NCI-H2107 treated with DMSO at 0.1 percent for 48 hours (cell line): ENCODE measurements at regions not wholly inside any gene's neighbourhood (a gene's known extent, or its start where the extent isn't known, plus 50 kb on each side); places are given as distances from the start of the nearest gene placed in this dataset.

Experiments
- DNase-seq: peaks from one replicate; lab custom pipeline; 2025; ENCODE audit not compliant: unreplicated experiment; lab: John Stamatoyannopoulos, UW

DNA sequence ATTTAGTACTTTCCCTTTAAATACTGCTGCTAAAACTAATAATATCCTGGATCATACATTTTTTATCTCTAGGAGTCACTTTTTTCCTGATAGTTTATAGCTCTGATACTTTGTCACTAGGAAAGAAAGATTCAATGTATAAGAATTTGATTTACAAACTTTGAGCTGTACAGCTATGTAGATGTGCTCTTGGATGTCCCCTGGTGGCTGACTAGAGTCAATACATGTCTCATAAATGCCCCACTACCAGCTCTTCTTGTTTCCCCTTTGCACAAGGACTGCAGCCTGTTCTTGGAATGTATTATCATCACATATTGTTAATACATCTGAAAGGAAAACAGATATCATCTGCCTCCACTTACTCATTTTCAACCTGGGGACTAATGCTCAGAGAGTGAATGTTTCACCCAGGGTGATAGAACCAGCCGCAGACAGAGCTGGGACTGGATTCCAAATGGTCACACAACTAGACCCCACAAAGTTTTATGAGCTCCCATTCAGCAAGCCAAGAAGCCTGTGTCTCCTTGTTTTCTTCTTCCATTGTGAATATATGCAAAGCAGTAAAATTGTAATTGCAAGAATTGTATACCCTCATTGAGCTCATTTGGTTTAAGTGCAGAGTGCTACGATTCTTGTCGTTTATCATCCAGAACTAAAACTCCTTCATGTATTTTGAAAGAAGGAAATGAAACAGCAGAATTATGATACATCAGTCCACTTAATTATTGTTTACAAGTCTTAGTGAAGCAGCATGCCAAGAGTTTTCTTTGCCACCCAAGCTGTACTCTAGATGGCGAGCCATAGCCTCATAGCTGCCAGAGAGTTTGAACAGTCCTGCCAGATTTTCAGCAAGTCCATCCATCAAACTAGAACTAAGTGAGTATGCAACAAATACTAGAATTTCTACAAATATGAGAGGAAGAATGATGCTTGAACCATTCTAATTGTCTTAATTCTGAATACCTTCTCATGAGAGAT lies 261.6 kb upstream of the LMCD1 start:
- no peak for DNase-seq

DNA sequence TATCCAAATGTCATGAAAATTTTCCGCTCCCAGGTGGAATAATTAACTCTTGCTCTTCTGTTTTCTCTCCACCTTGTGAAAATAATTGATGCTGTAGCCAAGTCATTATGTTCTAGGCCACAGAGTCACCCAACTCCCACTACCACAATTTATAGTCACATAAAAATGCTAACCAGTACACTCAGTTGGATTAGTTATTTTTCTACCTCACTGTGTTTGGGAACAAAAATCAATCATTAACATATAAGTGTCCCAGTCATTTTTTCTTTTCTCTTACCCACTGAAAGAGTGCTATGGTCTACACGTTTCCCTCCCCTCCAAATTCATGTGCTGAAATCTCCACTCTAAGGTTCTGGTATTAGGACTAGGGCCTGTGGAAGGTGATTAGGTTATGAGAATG lies 255.6 kb upstream of the LMCD1 start:
- DNase-seq: no peak

DNA sequence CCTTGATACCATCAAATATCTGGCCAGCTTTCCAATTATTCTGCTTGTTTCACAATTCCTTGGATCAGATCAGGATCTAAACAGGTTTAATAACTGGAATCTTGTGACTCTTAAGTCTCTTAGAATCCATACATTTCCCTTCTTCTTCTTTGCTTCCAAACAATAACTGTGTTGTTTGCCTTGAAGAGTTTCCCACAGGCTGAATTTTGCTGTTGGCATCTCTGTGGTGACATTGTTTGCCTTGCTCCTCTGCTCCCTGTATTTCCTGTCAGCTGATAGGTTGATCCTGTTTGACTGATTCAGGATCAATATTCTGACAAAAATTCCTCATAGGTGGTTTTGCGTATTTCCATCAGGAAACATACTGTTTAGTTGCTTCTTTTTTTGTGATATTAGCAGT lies 248.4 kb upstream of the LMCD1 start:
- no peak for DNase-seq

DNA sequence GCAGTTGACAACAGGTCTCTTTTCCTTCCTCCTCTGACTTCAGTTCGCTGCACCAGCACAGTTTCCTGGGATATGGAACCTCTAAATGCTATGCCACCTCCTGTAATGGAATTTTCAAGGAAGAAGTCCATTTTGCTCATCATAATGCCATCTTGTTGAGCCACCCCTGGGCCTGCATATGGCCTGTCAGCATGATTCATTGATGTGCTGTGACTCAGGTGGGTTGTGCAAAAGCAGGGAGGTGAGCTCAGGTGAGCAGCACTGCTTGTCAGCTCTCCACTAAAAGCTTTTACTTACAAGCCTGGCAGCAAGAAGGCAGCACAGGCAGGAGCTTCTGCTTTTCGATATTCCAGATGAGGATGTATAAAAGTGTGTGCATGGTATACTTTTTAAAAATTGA lies 247.1 kb upstream of the LMCD1 start:
- no peak for DNase-seq

DNA sequence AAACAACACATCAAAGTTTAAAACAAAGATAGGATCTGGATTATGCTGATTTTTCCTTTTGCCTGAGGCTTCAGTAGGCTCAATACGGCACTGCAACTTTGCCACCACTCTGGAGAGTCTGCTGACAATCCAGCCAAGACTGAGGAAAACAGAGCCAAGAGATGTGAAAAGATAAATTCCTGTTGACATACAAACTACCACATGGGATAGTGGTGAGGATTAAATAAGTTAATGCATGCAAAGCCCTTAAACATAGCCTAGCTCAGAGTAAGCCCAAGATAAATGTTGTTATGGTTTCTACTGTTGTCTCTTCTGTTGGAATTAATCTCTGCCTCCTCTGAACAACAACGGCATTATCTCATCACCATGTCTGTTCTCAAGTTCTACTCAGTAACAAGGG lies 245.9 kb upstream of the LMCD1 start:
- DNase-seq: no peak

DNA sequence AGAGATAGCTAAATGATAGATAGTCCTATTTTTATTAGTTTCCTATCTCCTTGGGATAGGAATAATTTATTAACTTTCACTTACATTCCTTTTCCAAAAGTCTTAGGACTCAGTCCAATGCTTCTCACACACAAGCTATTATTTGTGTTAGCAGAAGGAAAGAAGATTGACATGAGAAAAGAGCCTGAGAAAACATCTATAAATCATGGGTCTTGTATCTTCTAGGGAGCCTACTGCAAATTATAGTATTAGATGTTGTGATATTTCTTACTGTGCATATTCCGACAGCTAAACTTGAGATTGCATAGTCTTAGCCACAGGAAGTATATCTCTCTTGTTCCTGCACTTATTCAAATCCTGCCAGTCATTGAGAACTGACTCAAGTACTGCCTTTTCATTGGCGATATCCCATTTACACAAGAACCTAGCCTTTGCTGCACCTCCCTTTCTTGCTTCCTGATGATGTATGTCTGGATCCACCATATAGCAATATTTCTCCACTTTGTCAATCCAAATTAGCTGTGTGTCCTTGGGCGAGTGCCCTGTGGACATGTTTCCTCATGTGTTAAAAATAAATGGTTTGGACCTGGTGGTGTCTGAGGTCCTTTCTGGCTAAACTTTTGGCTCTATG lies 245.1 kb upstream of the LMCD1 start:
- no peak for DNase-seq

DNA sequence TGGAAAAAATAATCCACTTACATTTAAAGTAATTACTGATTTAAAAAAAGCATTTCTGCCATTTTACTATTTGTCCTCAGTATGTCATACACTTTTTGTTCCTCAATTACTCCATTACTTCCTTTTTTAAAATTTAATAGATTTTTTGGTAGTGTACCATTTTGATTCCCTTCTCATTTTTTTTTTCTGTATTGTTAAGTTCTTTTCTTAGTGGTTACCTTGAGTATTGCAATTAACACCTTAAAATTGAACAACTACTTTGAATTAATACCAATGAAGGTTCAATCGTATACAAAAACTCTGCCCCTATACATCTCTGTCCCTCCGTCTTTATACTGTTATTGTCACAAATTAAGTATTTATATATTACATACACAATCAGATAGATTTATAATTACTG lies 240.6 kb upstream of the LMCD1 start:
- no peak for DNase-seq

DNA sequence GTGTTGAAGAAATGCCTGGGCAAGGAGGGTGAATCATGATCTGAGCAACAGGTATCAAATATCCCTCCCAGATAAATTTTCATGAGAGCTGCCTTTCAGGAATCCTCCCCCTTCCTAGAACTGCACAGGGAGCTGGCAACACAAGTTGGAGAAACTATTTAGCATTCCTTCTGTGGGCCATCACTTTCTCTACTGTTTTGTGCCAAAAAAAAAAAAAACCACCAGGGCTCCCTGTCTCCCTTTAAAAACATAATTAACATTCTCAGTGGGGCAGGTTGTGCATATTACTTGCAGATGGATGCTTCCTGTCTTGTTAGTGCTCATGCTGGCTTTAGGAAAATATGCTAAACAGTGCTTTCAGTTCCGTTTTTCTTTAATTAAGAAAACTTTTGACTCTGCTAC lies 234.9 kb upstream of the LMCD1 start:
- DNase-seq: no peak

DNA sequence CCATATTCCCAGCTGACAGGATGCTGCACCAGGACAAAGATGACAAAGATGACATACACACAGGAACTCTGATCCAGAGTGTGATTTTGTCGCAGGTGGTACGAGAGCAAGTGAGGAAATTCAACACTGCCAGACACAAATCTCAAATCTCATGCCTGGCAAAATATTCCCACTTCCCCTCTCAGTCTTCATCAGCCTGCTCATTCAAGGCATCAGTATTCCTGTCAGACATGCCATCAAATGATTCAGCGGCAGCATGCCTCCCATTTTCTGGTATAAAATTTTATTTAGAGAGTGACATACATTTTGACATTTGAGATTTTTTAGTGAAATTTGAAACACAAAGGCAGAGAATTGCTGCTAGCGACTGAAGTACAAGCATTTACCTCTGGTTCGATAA lies 228.1 kb upstream of the LMCD1 start:
- DNase-seq: no peak

DNA sequence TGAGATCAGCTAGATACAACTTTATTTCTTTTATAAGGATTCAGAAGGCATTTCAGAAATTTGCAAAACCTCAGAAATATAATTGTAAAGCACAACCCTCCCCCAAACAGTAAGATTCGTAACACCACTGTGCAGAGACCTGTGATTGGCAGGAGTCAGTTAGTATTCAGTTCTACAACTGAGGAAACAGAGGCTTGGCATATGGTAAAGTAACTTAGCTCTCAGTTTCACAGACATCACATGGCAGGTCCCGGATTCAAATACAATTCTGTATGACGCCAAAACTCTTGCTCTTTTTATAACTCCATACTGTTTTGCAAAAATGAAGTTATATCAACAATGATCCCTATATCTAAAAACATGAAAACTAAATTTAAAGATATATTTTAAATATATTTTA lies 225.6 kb upstream of the LMCD1 start:
- DNase-seq: no peak

DNA sequence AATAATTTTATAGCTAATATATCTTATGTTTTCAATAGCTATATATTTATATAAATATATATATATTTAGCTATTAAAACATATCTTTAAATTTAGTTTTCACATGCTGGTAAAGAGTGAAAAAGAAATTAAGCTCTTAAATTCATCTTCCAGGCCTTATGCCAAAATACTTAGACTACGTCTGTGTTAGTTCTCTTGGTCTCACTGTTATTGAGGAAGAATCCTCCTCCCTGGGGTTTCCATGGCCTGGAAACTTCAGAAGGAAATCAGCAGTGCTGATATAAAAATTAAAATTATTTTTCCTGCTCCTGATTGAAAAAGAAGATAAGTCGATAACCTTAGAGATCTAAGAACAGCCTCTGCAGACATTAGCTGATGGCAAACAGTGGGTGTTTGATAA lies 225.1 kb upstream of the LMCD1 start:
- DNase-seq: no peak

DNA sequence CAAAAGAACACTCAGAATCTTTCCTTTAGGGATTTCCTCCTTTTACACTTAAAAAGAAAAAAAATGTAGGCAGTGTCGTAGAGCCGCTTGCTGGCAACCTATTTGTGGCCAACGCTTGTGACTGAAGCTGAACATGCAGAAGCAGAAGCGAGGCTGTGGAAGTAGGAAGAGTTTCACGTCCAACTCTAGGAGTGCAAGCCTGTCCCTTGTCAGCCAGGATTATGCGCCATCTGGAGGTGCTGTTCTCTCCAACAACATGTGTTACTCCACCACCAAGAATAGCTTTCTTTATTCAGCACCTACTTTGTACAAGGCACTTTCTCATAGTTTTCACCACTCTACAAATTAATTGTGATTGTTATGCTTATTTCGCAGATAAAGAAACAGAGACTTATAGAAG lies 223.2 kb upstream of the LMCD1 start:
- no peak for DNase-seq

DNA sequence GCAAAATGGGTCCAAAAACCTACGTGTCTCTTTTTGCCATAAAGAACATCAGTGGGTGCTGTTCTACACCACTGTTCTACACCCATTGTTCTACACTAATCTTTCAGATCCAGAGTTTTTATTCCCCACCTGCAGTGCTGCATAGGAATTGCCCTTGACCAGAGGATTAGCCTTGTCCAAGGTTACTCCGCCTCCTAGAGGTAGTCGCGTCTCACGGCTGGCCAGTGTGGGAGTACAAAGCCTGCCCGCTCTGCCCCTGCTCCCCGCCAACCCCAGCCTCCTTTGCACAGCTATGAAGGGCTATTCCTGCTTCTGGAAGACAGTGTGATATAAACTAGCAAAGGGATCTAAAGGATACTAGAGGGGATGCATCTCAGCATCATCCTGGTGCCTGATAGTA lies 222.1 kb upstream of the LMCD1 start:
- no peak for DNase-seq

DNA sequence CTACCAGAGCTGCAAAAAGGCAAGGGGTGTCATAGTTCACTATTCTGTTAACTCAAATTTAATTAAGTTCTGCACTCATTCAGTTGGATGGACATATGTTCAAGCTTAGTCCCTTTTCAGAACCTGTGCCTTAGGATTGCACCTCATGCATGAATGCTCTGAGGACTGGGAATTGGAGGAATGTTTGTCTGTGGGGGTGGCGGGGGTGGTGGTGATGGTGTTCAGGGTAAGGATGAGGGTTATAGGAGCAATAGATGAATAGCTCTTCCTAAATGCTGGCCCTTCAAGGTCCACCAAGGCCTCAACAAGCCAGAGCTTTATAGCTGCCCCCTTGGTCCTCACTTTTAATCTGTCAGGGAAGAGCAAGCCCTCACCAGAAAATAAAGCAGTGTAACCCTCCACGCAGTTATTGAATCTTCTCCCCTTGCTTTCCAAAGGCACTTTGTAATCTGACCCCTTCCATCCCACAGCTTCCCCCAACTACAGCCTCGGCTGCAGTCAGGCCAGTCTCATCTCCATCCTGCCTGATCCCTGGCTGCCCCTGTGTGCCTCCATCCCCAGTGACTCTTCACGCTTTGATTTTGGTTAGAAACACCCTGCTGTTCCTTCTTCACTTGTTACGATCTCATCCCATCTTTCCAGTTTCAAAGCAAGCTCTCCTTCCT lies 221.6 kb upstream of the LMCD1 start:
- DNase-seq: no peak

DNA sequence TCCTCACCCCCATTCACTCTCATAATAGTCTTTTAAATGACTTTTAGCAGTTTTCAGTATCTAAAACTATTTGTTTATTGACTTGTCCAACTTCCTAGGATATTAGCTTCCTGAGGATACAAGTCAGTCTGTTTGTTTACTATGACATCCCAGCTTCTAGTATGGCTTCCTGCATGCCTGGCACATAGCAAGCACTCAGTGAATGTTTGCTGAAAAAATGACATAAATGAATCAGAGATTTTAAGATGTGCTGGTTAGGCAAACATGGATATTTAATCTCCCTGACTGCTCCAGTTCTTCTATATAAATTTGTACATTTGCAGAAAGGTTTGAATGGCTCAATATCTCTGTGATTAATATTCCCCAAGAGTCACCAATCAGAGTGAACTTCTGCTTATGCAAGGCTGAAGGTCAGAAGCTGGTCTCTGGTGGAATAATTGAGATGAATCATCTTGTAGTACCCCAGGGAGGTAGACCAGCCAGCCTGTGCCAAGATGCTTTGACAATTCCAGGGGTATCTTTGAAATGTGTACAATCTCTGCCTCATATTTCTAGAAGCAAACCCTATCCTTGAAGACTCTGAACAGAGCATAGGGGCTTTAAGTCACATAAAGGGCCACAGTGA lies 219.0 kb upstream of the LMCD1 start:
- DNase-seq: no peak

DNA sequence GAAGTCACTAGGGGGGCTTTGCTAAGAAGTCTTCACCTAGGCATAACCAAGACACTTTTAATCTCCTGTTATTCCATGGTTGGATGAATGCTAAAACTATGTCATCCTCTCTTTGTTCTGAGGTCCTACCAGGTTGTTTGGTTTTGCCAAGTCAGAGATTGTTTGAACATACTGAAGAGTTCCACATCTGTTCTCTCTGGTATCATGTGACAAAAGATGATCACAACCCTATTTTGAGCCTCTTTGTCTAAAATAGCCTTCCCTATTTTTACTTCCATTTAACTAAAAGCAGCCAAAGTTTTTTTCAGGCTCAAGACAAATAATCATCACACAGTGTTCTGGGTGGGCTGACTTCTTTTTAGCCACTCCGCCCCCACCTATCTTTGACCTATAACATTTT lies 218.4 kb upstream of the LMCD1 start:
- DNase-seq: no peak

DNA sequence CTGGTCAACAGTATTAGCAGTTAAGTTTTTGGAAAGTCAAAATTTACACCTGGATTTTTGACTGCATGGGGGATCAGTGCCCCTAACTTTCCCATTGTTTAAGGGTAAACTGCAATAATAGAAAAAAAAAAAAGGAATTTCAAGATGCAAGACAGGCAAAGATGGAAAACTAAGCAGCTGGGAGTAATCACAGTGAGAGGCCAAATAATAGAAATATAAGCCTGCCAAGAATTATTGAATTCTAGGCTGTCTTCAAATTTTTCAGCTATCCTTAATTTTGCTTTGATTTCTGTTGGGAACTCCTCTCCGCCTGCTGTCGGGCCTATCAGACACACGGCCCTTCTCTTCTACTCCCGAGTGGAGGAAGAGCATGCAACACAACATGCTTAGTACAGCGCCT lies 215.5 kb upstream of the LMCD1 start:
- no peak for DNase-seq

DNA sequence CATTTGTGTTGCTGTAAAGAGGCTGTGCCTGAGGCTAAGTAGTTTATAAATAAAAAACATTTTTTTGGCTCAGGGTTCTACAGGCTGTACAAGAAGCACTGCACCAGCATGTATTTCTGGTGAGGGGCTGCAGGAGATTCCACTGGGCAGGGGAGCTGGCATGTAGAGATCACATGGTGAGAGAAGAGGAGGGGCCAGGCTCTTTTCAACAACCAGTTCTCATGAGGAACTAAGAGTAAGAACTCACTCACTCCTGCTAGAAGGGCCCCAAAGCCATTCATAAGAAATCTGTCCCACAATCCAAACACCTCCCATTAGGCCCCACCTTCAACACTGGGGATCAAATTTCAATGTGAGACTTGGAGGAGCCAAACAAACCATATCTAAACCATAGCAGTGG lies 214.9 kb upstream of the LMCD1 start:
- no peak for DNase-seq

DNA sequence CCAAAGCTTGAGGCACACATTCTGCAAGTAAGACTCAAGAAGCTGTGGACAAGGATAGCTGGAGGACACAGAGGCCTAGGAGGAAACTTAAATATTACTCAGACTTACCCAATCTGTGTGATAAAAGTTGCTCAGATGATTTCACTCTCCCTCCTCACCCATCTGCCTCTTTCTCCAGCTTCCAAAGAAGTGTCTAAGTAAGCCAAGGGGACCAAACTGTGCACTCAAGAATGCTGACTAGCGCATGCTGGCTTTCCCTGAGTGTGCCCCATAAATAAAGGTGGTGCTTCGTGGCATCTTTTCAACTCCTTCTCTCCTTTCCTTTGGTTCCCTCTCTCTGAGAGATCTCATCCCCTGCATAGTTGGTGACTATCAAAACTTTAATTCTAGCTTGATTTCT lies 211.0 kb upstream of the LMCD1 start:
- DNase-seq: no peak

DNA sequence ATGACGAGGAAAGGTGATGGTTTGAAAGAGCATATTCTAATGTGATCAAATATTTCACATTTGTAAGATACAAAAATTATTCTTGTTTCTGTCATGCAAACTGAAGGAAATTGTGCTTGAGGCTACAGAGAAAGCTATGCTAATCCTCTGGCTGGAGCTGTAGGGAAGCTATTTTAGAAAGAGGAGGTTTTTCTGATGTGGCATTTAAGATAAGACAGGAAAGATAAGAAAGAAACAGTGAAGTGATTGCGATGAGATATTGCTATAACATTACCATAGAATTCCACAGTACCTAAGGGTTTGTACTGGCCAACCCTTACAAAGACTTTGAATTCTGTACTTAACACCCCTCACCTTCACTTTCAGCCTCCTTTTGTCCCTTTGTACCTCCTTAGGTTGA lies 205.2 kb upstream of the LMCD1 start:
- no peak for DNase-seq

DNA sequence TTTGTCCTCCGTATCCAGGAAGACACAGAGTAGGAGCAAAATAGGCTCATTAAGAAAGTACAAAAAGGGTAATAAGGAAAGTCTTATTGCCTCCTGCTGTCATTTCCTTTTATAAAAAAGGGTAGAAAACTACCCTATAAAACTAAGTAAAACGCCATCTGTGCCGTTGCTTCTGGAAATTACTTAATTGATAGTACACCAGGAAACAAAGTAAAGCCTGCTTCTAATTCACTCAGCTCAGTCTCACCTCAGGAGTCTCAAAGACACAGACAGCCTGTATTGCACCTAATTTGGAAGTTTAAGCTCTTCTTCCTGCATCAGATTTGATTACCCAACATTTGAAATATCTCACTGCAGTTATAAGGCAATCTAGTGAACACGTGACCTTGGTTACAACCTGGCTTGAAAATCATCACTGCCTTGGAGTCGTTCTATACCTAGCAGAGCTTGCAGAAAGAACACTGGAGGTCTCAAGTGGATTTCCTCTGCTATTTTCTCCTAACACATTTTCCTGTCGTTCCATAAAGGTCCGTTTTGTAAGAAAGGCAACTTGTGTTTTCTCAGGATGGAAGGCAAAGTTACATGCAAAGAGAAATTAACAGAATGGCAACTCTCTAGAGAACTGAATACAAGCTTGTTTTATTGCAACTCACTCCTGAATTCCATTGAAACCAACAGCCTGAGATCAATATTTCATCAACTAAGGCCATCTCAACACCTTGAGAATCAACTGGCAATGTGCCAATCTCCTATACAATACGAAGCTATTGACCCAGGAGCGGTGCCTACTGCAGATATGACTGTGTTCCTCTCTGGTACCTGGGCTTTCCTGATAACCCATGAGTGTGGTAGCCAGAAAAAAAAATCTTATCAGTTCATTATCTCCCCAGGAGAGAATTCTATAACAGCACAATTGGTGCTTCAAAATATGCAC lies 203.3 kb upstream of the LMCD1 start:
- no peak for DNase-seq
